Left lung (tissue), 4 donors: ENCODE measurements at regions not wholly inside any gene's neighbourhood (a gene's known extent, or its start where the extent isn't known, plus 50 kb on each side); places are given as distances from the start of the nearest gene placed in this dataset.

ENCODE experiments used
- ATAC-seq: fragments of 200-7000 bp; cut with Tn5 transposase; one replicate; pipeline ENCODE4 v1.9.1; 2020; ENCODE audit warnings: moderate library complexity
- DNase-seq, 4 donors: peaks; one replicate each; pipeline ENCODE4 v3.0.0-alpha.2; 2013 to 2020
- H3K27ac ChIP-seq, 2 donors: fragments of 200-600 bp; sonication (generic) in 1 of 2; one replicate each; pipeline versions ENCODE4 v1.5.0 to v1.8.0; 2020 to 2021
- H3K27me3 ChIP-seq, 2 donors: fragments of 200-600 bp; sonication (generic) in 1 of 2; one replicate each; pipeline versions ENCODE4 v1.5.0 to v1.8.0; 2020 to 2021
- H3K36me3 ChIP-seq, 2 donors: fragments of 200-600 bp; sonication (generic) in 1 of 2; one replicate each; pipeline versions ENCODE4 v1.5.0 to v1.8.0; 2020 to 2021
- H3K4me1 ChIP-seq, 2 donors: fragments of 200-600 bp; one replicate each; pipeline ENCODE4 v1.8.0; 2021
- H3K4me3 ChIP-seq, 2 donors: fragments of 200-600 bp; sonication (generic) in 1 of 2; one replicate each; pipeline versions ENCODE4 v1.5.0 to v1.8.0; 2020 to 2021; ENCODE audit warnings: mild to moderate bottlenecking in 1 of 2
- H3K9me3 ChIP-seq, 2 donors: fragments of 200-600 bp; sonication (generic) in 1 of 2; one replicate each; pipeline versions ENCODE4 v1.5.0 to v1.8.0; 2020 to 2021
- intact Hi-C, 2 donors: fragments of 100-400 bp; cut with DNase I; formaldehyde crosslinking; loops; one replicate each; pipeline versions ENCODE4 v1.11.2 to v1.14.2; 2022
- TF ChIP-seq, protein P1 (sequence below), 2 donors: fragments of 200-600 bp; sonication (generic) in 1 of 2; IDR thresholded peaks; one replicate each; pipeline versions ENCODE4 v1.5.0 to v1.8.0; 2021; ENCODE audit warnings: antibody characterized with exemption in 2 of 2
- donor health status: DM: no; HTN: yes; CAD: no.
- donor health status: DM: no; HTN: no; CAD: no.

DNA sequence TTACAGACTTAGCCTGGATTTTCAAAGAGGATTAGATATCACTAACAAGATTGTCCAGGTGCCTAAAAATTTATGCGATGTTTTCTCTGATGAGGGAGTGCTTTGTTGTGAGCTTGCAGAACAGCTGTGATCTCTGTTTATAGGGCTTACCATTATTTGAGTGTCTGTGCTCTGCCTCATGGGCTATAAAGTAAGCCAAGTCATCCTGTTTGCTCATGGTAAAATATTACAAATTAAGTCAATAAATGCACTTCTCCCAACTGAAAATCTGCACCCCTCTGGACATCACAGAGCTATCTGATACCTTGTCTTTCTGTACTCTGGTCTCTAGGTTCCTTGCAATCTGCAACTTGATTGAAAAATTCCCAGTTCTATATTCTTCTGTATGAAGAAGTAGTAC lies 293.4 kb upstream of the ACTBL2 start:
- Histone ChIP-seq H3K36me3 (no peaks in the 10 kb centered on the region), H3K9me3 (no peaks in the 10 kb centered on the region), H3K27me3 (no peaks in the 10 kb centered on the region), H3K4me1 (peaks cover 0 to 17% of the 10 kb centered on the region in 2 donors), H3K27ac (no peak overlapping the region), H3K4me3 (no peak overlapping the region)
- DNase-seq, result no peak
- no peak for ATAC-seq
- TF ChIP-seq, protein P1, sequence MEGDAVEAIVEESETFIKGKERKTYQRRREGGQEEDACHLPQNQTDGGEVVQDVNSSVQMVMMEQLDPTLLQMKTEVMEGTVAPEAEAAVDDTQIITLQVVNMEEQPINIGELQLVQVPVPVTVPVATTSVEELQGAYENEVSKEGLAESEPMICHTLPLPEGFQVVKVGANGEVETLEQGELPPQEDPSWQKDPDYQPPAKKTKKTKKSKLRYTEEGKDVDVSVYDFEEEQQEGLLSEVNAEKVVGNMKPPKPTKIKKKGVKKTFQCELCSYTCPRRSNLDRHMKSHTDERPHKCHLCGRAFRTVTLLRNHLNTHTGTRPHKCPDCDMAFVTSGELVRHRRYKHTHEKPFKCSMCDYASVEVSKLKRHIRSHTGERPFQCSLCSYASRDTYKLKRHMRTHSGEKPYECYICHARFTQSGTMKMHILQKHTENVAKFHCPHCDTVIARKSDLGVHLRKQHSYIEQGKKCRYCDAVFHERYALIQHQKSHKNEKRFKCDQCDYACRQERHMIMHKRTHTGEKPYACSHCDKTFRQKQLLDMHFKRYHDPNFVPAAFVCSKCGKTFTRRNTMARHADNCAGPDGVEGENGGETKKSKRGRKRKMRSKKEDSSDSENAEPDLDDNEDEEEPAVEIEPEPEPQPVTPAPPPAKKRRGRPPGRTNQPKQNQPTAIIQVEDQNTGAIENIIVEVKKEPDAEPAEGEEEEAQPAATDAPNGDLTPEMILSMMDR (IDR thresholded peaks at IDR 0.05), result no peak
- intact Hi-C loops, result no loop called here

DNA sequence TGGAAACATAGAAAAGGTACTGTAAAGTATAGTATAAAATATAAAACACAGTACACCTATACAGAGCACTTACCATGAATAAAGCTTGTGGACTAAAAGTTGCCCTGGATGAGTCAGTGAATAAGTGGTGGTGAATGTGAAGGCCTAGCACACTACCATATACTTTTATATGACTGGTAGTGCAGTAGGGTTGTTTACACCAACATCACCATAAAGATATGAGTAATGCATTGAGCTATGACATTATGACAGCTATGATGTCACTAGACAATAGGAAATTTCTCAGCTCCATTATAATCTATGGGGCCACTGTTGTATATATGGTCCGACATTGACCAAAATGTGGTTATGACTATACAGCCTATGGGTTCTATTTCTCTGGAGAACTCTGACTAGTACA lies 291.8 kb upstream of the ACTBL2 start:
- Histone ChIP-seq H3K36me3 (no peaks in the 10 kb centered on the region), H3K9me3 (no peaks in the 10 kb centered on the region), H3K4me1 (peaks cover 0 to 4% of the 10 kb centered on the region in 2 donors), H3K4me3 (no peak overlapping the region), H3K27me3 (no peaks in the 10 kb centered on the region), H3K27ac (no peak overlapping the region)
- intact Hi-C loops, result no loop called here
- TF ChIP-seq, protein P1 (IDR thresholded peaks at IDR 0.05), result no peak
- ATAC-seq (no peak), DNase-seq (no peak)

DNA sequence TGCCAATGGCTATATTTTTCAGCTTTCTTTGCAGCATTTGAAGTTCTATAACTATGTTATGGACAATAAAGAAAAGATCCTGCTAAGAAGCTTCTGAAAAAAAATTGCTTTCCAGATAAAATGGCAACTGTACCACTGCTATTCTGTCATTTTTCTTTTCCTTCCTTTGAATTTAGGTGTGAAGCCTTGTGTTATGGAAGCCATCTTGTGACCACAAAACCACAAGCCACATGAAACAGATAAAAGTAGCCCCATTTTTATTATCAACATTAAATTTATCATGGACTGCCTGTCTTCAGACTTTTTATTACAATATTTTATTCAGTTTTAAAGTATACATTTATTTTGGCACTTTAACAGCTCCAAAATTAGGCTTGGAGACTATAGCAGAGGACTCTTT lies 289.9 kb upstream of the ACTBL2 start:
- intact Hi-C loops, result no loop called here
- ATAC-seq, result no peak
- TF ChIP-seq, protein P1 (IDR thresholded peaks at IDR 0.05), result no peak

DNA sequence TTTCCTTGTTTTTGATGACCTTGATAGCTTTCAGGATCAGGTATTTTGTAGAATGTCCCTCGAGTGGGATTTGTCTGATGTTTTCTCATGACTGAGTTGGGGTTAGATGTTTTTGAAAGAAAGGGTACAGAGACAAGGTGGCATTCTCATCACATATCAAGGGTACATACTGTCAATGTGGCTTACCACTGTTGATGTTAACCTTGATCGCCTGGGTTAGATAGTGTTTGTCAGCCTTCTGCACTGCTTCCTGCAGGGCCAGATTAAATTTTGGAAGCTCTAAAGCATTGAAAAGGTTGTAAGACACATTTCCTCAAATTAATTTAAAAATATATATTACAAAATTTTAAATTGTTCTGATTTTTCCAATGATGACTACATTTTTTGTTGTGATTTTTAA lies 287.4 kb upstream of the ACTBL2 start:
- DNase-seq (no peak), ATAC-seq (no peak)
- no peak overlapping the region for H3K27ac ChIP-seq
- TF ChIP-seq, protein P1 (IDR thresholded peaks at IDR 0.05), result no peak
- intact Hi-C loops, result no loop called here
- H3K27me3 ChIP-seq, result no peaks in the 10 kb centered on the region
- no peaks in the 10 kb centered on the region for H3K4me1 ChIP-seq
- no peaks in the 10 kb centered on the region for H3K36me3 ChIP-seq
- H3K9me3 ChIP-seq, result no peaks in the 10 kb centered on the region
- no peak overlapping the region for H3K4me3 ChIP-seq

More for the DNA sequence above, 289.9 kb upstream of the ACTBL2 start:
- H3K27me3 ChIP-seq, result no peaks in the 10 kb centered on the region
- no peaks in the 10 kb centered on the region for H3K36me3 ChIP-seq
- no peak for DNase-seq
- H3K9me3 ChIP-seq, result no peaks in the 10 kb centered on the region
- no peaks in the 10 kb centered on the region for H3K4me1 ChIP-seq
- H3K4me3 ChIP-seq, result no peak overlapping the region
- no peak overlapping the region for H3K27ac ChIP-seq

DNA sequence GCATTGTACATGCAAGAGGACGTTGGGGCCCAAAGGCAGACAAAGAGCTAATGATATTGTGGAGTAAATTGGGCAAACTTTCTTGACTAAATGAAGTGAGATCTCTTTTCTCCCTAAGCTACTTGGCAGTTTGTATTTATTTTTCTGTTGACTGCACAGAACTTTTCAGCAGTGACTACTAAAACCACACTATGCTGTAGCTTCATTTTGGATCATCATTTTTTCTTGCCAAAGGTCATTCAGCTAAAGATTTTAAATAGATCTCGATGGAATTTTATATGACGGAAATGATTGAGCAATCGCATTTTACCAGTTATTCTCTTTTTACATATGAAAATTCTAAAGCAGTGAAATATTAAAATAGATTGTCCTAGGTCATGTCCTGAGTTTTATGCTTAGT lies 286.1 kb upstream of the ACTBL2 start:
- no peaks in the 10 kb centered on the region for H3K4me1 ChIP-seq
- H3K9me3 ChIP-seq, result no peaks in the 10 kb centered on the region
- intact Hi-C loops, result no loop called here
- H3K27ac ChIP-seq, result no peak overlapping the region
- no peak overlapping the region for H3K4me3 ChIP-seq
- TF ChIP-seq, protein P1 (IDR thresholded peaks at IDR 0.05), result no peak
- H3K36me3 ChIP-seq, result no peaks in the 10 kb centered on the region
- ATAC-seq, result peak; percentile 56
- DNase-seq, result peak in 2 of 4 donors; percentile 32 to 42
- H3K27me3 ChIP-seq, result no peaks in the 10 kb centered on the region
